ENCODE measurements at regions not wholly inside any gene's neighbourhood (a gene's known extent, or its start where the extent isn't known, plus 50 kb on each side); places are given as distances from the start of the nearest gene placed in this dataset.
"Not testable (repeated sequence)": the region's sequence is repeated elsewhere in the genome, so short reads cannot be mapped to it uniquely, and the experiment has no call there.

DNA sequence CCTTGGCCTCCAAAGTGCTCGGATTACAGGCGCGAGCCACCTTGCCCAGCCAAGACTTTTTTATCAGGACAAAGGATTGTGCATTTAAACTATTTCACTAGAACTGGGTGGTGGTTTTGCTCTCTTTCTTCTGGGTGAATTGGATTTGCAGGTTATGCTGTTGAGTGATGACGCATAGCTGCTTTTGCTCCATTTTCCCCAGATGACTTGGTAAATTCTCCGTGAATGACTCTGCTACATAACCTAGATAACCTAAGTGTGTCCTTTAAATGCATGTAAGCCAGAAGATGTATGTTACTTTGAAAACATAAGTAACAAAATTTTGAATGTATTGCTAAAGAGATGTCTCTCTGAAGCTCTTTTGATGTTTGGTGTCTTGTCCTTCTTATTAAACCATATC lies 103.7 kb downstream of the NSUN5 start:
- TF ChIP-seq, protein P1, sequence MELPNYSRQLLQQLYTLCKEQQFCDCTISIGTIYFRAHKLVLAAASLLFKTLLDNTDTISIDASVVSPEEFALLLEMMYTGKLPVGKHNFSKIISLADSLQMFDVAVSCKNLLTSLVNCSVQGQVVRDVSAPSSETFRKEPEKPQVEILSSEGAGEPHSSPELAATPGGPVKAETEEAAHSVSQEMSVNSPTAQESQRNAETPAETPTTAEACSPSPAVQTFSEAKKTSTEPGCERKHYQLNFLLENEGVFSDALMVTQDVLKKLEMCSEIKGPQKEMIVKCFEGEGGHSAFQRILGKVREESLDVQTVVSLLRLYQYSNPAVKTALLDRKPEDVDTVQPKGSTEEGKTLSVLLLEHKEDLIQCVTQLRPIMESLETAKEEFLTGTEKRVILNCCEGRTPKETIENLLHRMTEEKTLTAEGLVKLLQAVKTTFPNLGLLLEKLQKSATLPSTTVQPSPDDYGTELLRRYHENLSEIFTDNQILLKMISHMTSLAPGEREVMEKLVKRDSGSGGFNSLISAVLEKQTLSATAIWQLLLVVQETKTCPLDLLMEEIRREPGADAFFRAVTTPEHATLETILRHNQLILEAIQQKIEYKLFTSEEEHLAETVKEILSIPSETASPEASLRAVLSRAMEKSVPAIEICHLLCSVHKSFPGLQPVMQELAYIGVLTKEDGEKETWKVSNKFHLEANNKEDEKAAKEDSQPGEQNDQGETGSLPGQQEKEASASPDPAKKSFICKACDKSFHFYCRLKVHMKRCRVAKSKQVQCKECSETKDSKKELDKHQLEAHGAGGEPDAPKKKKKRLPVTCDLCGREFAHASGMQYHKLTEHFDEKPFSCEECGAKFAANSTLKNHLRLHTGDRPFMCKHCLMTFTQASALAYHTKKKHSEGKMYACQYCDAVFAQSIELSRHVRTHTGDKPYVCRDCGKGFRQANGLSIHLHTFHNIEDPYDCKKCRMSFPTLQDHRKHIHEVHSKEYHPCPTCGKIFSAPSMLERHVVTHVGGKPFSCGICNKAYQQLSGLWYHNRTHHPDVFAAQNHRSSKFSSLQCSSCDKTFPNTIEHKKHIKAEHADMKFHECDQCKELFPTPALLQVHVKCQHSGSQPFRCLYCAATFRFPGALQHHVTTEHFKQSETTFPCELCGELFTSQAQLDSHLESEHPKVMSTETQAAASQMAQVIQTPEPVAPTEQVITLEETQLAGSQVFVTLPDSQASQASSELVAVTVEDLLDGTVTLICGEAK (IDR thresholded peaks at IDR 0.05; ENCODE audit: borderline replicate concordance) = not testable (repeated sequence)
- TF ChIP-seq TCF7 (IDR thresholded peaks at IDR 0.05; ENCODE audit: borderline replicate concordance); YBX1 (IDR thresholded peaks at IDR 0.05); SMC3 (IDR thresholded peaks at IDR 0.05; ENCODE audit: borderline replicate concordance, low read length); KDM1A (IDR thresholded peaks at IDR 0.05; ENCODE audit: borderline replicate concordance); RAD21 (IDR thresholded peaks at IDR 0.05; ENCODE audit: insufficient read depth, low read depth, low read length); SP1 (IDR thresholded peaks at IDR 0.05; ENCODE audit: low read depth, low read length): not testable (repeated sequence)
- TF ChIP-seq, protein P2, sequence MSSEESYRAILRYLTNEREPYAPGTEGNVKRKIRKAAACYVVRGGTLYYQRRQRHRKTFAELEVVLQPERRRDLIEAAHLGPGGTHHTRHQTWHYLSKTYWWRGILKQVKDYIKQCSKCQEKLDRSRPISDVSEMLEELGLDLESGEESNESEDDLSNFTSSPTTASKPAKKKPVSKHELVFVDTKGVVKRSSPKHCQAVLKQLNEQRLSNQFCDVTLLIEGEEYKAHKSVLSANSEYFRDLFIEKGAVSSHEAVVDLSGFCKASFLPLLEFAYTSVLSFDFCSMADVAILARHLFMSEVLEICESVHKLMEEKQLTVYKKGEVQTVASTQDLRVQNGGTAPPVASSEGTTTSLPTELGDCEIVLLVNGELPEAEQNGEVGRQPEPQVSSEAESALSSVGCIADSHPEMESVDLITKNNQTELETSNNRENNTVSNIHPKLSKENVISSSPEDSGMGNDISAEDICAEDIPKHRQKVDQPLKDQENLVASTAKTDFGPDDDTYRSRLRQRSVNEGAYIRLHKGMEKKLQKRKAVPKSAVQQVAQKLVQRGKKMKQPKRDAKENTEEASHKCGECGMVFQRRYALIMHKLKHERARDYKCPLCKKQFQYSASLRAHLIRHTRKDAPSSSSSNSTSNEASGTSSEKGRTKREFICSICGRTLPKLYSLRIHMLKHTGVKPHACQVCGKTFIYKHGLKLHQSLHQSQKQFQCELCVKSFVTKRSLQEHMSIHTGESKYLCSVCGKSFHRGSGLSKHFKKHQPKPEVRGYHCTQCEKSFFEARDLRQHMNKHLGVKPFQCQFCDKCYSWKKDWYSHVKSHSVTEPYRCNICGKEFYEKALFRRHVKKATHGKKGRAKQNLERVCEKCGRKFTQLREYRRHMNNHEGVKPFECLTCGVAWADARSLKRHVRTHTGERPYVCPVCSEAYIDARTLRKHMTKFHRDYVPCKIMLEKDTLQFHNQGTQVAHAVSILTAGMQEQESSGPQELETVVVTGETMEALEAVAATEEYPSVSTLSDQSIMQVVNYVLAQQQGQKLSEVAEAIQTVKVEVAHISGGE (CRISPR knock-in tag; IDR thresholded peaks at IDR 0.05) = not testable (repeated sequence)
- TF ChIP-seq, protein P3, sequence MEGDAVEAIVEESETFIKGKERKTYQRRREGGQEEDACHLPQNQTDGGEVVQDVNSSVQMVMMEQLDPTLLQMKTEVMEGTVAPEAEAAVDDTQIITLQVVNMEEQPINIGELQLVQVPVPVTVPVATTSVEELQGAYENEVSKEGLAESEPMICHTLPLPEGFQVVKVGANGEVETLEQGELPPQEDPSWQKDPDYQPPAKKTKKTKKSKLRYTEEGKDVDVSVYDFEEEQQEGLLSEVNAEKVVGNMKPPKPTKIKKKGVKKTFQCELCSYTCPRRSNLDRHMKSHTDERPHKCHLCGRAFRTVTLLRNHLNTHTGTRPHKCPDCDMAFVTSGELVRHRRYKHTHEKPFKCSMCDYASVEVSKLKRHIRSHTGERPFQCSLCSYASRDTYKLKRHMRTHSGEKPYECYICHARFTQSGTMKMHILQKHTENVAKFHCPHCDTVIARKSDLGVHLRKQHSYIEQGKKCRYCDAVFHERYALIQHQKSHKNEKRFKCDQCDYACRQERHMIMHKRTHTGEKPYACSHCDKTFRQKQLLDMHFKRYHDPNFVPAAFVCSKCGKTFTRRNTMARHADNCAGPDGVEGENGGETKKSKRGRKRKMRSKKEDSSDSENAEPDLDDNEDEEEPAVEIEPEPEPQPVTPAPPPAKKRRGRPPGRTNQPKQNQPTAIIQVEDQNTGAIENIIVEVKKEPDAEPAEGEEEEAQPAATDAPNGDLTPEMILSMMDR (IDR thresholded peaks at IDR 0.05 in 2 of 3, conservative IDR thresholded peaks at IDR 0.05 in 1 of 3; ENCODE audit: control insufficient read depth in 2 of 3, extremely low read depth in 1 of 3, insufficient read depth in 1 of 3, low read depth in 3 of 3, low read length in 3 of 3) = not testable (repeated sequence)
- TF ChIP-seq, protein P4, sequence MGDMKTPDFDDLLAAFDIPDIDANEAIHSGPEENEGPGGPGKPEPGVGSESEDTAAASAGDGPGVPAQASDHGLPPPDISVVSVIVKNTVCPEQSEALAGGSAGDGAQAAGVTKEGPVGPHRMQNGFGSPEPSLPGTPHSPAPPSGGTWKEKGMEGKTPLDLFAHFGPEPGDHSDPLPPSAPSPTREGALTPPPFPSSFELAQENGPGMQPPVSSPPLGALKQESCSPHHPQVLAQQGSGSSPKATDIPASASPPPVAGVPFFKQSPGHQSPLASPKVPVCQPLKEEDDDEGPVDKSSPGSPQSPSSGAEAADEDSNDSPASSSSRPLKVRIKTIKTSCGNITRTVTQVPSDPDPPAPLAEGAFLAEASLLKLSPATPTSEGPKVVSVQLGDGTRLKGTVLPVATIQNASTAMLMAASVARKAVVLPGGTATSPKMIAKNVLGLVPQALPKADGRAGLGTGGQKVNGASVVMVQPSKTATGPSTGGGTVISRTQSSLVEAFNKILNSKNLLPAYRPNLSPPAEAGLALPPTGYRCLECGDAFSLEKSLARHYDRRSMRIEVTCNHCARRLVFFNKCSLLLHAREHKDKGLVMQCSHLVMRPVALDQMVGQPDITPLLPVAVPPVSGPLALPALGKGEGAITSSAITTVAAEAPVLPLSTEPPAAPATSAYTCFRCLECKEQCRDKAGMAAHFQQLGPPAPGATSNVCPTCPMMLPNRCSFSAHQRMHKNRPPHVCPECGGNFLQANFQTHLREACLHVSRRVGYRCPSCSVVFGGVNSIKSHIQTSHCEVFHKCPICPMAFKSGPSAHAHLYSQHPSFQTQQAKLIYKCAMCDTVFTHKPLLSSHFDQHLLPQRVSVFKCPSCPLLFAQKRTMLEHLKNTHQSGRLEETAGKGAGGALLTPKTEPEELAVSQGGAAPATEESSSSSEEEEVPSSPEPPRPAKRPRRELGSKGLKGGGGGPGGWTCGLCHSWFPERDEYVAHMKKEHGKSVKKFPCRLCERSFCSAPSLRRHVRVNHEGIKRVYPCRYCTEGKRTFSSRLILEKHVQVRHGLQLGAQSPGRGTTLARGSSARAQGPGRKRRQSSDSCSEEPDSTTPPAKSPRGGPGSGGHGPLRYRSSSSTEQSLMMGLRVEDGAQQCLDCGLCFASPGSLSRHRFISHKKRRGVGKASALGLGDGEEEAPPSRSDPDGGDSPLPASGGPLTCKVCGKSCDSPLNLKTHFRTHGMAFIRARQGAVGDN (IDR thresholded peaks at IDR 0.05) = not testable (repeated sequence)
- TF ChIP-seq, protein P5, sequence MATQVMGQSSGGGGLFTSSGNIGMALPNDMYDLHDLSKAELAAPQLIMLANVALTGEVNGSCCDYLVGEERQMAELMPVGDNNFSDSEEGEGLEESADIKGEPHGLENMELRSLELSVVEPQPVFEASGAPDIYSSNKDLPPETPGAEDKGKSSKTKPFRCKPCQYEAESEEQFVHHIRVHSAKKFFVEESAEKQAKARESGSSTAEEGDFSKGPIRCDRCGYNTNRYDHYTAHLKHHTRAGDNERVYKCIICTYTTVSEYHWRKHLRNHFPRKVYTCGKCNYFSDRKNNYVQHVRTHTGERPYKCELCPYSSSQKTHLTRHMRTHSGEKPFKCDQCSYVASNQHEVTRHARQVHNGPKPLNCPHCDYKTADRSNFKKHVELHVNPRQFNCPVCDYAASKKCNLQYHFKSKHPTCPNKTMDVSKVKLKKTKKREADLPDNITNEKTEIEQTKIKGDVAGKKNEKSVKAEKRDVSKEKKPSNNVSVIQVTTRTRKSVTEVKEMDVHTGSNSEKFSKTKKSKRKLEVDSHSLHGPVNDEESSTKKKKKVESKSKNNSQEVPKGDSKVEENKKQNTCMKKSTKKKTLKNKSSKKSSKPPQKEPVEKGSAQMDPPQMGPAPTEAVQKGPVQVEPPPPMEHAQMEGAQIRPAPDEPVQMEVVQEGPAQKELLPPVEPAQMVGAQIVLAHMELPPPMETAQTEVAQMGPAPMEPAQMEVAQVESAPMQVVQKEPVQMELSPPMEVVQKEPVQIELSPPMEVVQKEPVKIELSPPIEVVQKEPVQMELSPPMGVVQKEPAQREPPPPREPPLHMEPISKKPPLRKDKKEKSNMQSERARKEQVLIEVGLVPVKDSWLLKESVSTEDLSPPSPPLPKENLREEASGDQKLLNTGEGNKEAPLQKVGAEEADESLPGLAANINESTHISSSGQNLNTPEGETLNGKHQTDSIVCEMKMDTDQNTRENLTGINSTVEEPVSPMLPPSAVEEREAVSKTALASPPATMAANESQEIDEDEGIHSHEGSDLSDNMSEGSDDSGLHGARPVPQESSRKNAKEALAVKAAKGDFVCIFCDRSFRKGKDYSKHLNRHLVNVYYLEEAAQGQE (IDR thresholded peaks at IDR 0.05; ENCODE audit: low read depth, low read length) = not testable (repeated sequence)

Data from GM12878 (cell line).